ENCODE measurements at regions not wholly inside any gene's neighbourhood (a gene's known extent, or its start where the extent isn't known, plus 50 kb on each side); places are given as distances from the start of the nearest gene placed in this dataset.

GRCh38 chr18:30387401-30387800 lies 655.1 kb downstream of the DSC3 start:
- H3K27me3 ChIP-seq (ENCODE audit: control insufficient read depth, insufficient read depth, low read length), result no peaks in the 10 kb centered on the region
- DNase-seq, result no peak
- no peak overlapping the region for H3K27ac ChIP-seq (ENCODE audit: low read depth in 2 of 2, low read length in 2 of 2)
- no peaks in the 10 kb centered on the region for H3K9me3 ChIP-seq (ENCODE audit: control insufficient read depth in 2 of 3, insufficient read depth in 1 of 3, low read length in 3 of 3)
- H3K4me3 ChIP-seq (ENCODE audit: low read length in 3 of 3), result no peak overlapping the region
- FAIRE-seq, result no peak
- intact Hi-C loops (cut with DNase I), result no loop called here
- no peak overlapping the region for H3K9ac ChIP-seq (ENCODE audit: low read length in 3 of 3)
- H3K4me1 ChIP-seq (ENCODE audit: control insufficient read depth in 2 of 3, insufficient read depth in 2 of 3, low read depth in 1 of 3, low read length in 3 of 3), result no peaks in the 10 kb centered on the region
- TF ChIP-seq, protein P1, sequence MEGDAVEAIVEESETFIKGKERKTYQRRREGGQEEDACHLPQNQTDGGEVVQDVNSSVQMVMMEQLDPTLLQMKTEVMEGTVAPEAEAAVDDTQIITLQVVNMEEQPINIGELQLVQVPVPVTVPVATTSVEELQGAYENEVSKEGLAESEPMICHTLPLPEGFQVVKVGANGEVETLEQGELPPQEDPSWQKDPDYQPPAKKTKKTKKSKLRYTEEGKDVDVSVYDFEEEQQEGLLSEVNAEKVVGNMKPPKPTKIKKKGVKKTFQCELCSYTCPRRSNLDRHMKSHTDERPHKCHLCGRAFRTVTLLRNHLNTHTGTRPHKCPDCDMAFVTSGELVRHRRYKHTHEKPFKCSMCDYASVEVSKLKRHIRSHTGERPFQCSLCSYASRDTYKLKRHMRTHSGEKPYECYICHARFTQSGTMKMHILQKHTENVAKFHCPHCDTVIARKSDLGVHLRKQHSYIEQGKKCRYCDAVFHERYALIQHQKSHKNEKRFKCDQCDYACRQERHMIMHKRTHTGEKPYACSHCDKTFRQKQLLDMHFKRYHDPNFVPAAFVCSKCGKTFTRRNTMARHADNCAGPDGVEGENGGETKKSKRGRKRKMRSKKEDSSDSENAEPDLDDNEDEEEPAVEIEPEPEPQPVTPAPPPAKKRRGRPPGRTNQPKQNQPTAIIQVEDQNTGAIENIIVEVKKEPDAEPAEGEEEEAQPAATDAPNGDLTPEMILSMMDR (IDR thresholded peaks at IDR 0.05; ENCODE audit: borderline replicate concordance, extremely low read depth, insufficient read depth), result no peak
- H3K36me3 ChIP-seq (ENCODE audit: control insufficient read depth in 2 of 3, insufficient read depth in 3 of 3, low read length in 3 of 3), result no peaks in the 10 kb centered on the region

- Histone ChIP-seq H3K9ac (ENCODE audit: low read length in 3 of 3) (no peak overlapping the region), H3K27ac (ENCODE audit: low read depth in 2 of 2, low read length in 2 of 2) (no peak overlapping the region), H3K27me3 (ENCODE audit: control insufficient read depth, insufficient read depth, low read length) (no peaks in the 10 kb centered on the region), H3K4me3 (ENCODE audit: low read length in 3 of 3) (no peak overlapping the region), H3K4me1 (ENCODE audit: control insufficient read depth in 2 of 3, insufficient read depth in 2 of 3, low read depth in 1 of 3, low read length in 3 of 3) (no peaks in the 10 kb centered on the region), H3K36me3 (ENCODE audit: control insufficient read depth in 2 of 3, insufficient read depth in 3 of 3, low read length in 3 of 3) (no peaks in the 10 kb centered on the region), H3K9me3 (ENCODE audit: control insufficient read depth in 2 of 3, insufficient read depth in 1 of 3, low read length in 3 of 3) (no peaks in the 10 kb centered on the region)
- intact Hi-C loops (cut with DNase I), result no loop called here
- DNase-seq (no peak), FAIRE-seq (no peak)
- TF ChIP-seq, protein P1 (IDR thresholded peaks at IDR 0.05; ENCODE audit: borderline replicate concordance, extremely low read depth, insufficient read depth), result no peak
These were observed 655.9 kb downstream of the DSC3 start for GRCh38 chr18:30386624-30387023.

GRCh38 chr18:30385684-30386083 lies 656.9 kb downstream of the DSC3 start:
- no peak overlapping the region for H3K4me3 ChIP-seq (ENCODE audit: low read length in 3 of 3)
- TF ChIP-seq, protein P1 (IDR thresholded peaks at IDR 0.05; ENCODE audit: borderline replicate concordance, extremely low read depth, insufficient read depth), result no peak
- H3K27ac ChIP-seq (ENCODE audit: low read depth in 2 of 2, low read length in 2 of 2), result no peak overlapping the region
- no peaks in the 10 kb centered on the region for H3K36me3 ChIP-seq (ENCODE audit: control insufficient read depth in 2 of 3, insufficient read depth in 3 of 3, low read length in 3 of 3)
- FAIRE-seq, result no peak
- H3K9me3 ChIP-seq (ENCODE audit: control insufficient read depth in 2 of 3, insufficient read depth in 1 of 3, low read length in 3 of 3), result no peaks in the 10 kb centered on the region
- intact Hi-C loops (cut with DNase I), result no loop called here
- DNase-seq, result no peak
- H3K27me3 ChIP-seq (ENCODE audit: control insufficient read depth, insufficient read depth, low read length), result no peaks in the 10 kb centered on the region
- H3K9ac ChIP-seq (ENCODE audit: low read length in 3 of 3), result no peak overlapping the region
- no peaks in the 10 kb centered on the region for H3K4me1 ChIP-seq (ENCODE audit: control insufficient read depth in 2 of 3, insufficient read depth in 2 of 3, low read depth in 1 of 3, low read length in 3 of 3)

GRCh38 chr18:30381826-30382225 lies 660.7 kb downstream of the DSC3 start:
- H3K9ac ChIP-seq (ENCODE audit: low read length in 3 of 3), result no peak overlapping the region
- no peaks in the 10 kb centered on the region for H3K27me3 ChIP-seq (ENCODE audit: control insufficient read depth, insufficient read depth, low read length)
- no peak for FAIRE-seq
- H3K4me1 ChIP-seq (ENCODE audit: control insufficient read depth in 2 of 3, insufficient read depth in 2 of 3, low read depth in 1 of 3, low read length in 3 of 3), result no peaks in the 10 kb centered on the region
- H3K4me3 ChIP-seq (ENCODE audit: low read length in 3 of 3), result no peak overlapping the region
- DNase-seq, result no peak
- H3K9me3 ChIP-seq (ENCODE audit: control insufficient read depth in 2 of 3, insufficient read depth in 1 of 3, low read length in 3 of 3), result no peaks in the 10 kb centered on the region
- no peaks in the 10 kb centered on the region for H3K36me3 ChIP-seq (ENCODE audit: control insufficient read depth in 2 of 3, insufficient read depth in 3 of 3, low read length in 3 of 3)
- no peak overlapping the region for H3K27ac ChIP-seq (ENCODE audit: low read depth in 2 of 2, low read length in 2 of 2)
- intact Hi-C loops (cut with DNase I), result no loop called here
- TF ChIP-seq, protein P1 (IDR thresholded peaks at IDR 0.05; ENCODE audit: borderline replicate concordance, extremely low read depth, insufficient read depth), result no peak
